Hepatocyte (in vitro differentiated cells): ENCODE measurements at regions not wholly inside any gene's neighbourhood (a gene's known extent, or its start where the extent isn't known, plus 50 kb on each side); places are given as distances from the start of the nearest gene placed in this dataset.

Experiments
- DNase-seq: peaks from one replicate; pipeline ENCODE4 v3.0.0-alpha.2; 2016; ENCODE audit warnings: low spot score
- H2AFZ ChIP-seq: fragments of 200-600 bp; sonication (generic); 2 replicates; pipeline ENCODE4 v1.6.0; 2016; ENCODE audit warnings: antibody characterized with exemption, mild to moderate bottlenecking
- H3K27ac ChIP-seq: fragments of 200-600 bp; sonication (generic); 2 replicates; pipeline ENCODE4 v1.5.1; 2016; ENCODE audit warnings: mild to moderate bottlenecking
- H3K27me3 ChIP-seq: fragments of 200-600 bp; sonication (generic); 2 replicates; pipeline ENCODE4 v1.6.1; 2016
- H3K36me3 ChIP-seq: fragments of 200-600 bp; sonication (generic); replicated peaks from 2 replicates; pipeline ENCODE4 v1.5.1; 2016; ENCODE audit warnings: low read depth; ENCODE audit not compliant: insufficient read depth
- H3K4me1 ChIP-seq: fragments of 200-600 bp; sonication (generic); 2 replicates; pipeline ENCODE4 v1.5.1; 2016; ENCODE audit warnings: mild to moderate bottlenecking, moderate library complexity; ENCODE audit not compliant: insufficient read depth
- H3K4me2 ChIP-seq: fragments of 200-600 bp; sonication (generic); 2 replicates; pipeline ENCODE4 v1.6.0; 2016
- H3K4me3 ChIP-seq: fragments of 200-600 bp; sonication (generic); 2 replicates; pipeline ENCODE4 v1.5.1; 2016; ENCODE audit warnings: mild to moderate bottlenecking
- H3K79me2 ChIP-seq: fragments of 200-600 bp; sonication (generic); 2 replicates; pipeline ENCODE4 v1.6.0; 2017; ENCODE audit warnings: mild to moderate bottlenecking
- H3K9me2 ChIP-seq: fragments of 200-600 bp; sonication (generic); replicated peaks from 2 replicates; pipeline ENCODE4 v1.6.0; 2017; ENCODE audit warnings: mild to moderate bottlenecking; ENCODE audit not compliant: insufficient read depth
- H3K9me3 ChIP-seq: fragments of 200-600 bp; sonication (generic); 2 replicates; pipeline ENCODE4 v1.5.1; 2016; ENCODE audit warnings: low read depth, mild to moderate bottlenecking
- H4K20me1 ChIP-seq: fragments of 200-600 bp; sonication (generic); 2 replicates; pipeline ENCODE4 v1.6.0; 2016; ENCODE audit warnings: mild to moderate bottlenecking; ENCODE audit not compliant: insufficient read depth, poor library complexity, severe bottlenecking
- CTCF ChIP-seq: fragments of 200-600 bp; sonication (generic); IDR thresholded peaks from 2 replicates; pipeline ENCODE4 v1.5.1; 2016; ENCODE audit warnings: antibody characterized with exemption, mild to moderate bottlenecking; ENCODE audit not compliant: poor library complexity
- EZH2 ChIP-seq: fragments of 200-600 bp; sonication (generic); IDR thresholded peaks from 2 replicates; pipeline ENCODE4 v1.6.1; 2016; ENCODE audit warnings: antibody characterized with exemption, mild to moderate bottlenecking, borderline replicate concordance
- EZH2phosphoT487 ChIP-seq: fragments of 200-600 bp; sonication (generic); IDR thresholded peaks from one replicate; pipeline ENCODE4 v1.6.1; 2018; ENCODE audit warnings: antibody characterized with exemption, mild to moderate bottlenecking, low read depth, moderate library complexity; ENCODE audit not compliant: unreplicated experiment, severe bottlenecking
- WGBS: methylation state at CpG from one replicate; pipeline ENCODE4 v1.1.6; 2016; ENCODE audit warnings: low lambda C conversion rate; ENCODE audit errors: missing lambda C conversion rate; 5-methylcytosine and 5-hydroxymethylcytosine counted together

DNA sequence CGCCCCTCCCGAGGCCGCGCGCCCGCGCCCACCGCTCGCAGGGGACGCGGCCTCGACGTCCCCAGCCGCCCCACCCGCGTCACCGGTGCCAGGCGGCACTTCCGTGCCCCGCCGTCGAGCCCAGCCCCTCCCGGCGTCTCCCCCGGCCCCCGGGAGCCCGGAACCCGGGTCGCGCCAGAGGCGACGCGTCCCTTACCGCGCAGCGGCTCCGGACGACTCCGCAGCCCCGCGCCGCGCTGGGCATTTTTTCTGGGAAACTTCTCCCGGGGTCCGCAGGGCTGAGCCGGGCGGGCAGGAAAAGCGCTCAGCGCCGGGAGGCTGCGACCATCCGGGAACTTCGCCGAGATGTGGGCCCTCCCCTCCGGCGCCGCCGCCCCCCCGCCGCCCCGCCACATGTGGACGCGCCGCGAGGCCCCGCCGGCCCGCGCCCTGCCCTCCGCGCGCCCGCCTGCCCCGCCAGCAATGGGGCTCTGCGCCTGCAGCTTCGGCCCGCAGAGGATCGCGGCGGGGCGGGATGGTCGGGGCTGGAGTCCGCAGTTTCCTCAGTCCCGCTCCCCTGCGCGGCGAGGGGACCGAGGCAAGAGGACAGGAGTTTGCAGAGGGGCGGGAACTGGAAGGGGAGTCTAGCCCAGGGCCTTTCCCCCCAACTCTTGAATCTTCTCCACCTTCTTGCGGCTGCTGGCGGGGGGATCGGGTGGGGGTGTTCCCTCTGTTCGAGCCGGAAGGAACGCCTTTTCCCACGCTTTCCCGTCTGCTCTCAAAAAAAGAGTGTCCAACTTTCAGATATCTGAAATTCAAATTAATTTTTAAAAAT, 81.5 kb downstream of the CHRNA1 start:
- peak overlapping the region; percentile 97 for H3K27ac ChIP-seq
- peak; percentile 84 for DNase-seq
- H4K20me1 ChIP-seq: peaks cover 10% of the 10 kb centered on the region
- H3K9me3 ChIP-seq: no peaks in the 10 kb centered on the region
- H3K36me3 ChIP-seq: no peaks in the 10 kb centered on the region
- H3K4me2 ChIP-seq: peak overlapping the region; percentile 86
- 0% methylated on average over 47 of the region's 97 CpGs for WGBS
- peaks cover 11% of the 10 kb centered on the region for H3K27me3 ChIP-seq
- TF ChIP-seq CTCF: no peak
- TF ChIP-seq EZH2: no peak
- TF ChIP-seq EZH2phosphoT487: no peak
- peaks cover 38% of the 10 kb centered on the region for H3K79me2 ChIP-seq
- H2AFZ ChIP-seq: peak overlapping the region; percentile 95
- H3K4me1 ChIP-seq: peaks cover 23% of the 10 kb centered on the region
- peak overlapping the region; percentile 99 for H3K4me3 ChIP-seq
- H3K9me2 ChIP-seq: no peaks in the 10 kb centered on the region

DNA sequence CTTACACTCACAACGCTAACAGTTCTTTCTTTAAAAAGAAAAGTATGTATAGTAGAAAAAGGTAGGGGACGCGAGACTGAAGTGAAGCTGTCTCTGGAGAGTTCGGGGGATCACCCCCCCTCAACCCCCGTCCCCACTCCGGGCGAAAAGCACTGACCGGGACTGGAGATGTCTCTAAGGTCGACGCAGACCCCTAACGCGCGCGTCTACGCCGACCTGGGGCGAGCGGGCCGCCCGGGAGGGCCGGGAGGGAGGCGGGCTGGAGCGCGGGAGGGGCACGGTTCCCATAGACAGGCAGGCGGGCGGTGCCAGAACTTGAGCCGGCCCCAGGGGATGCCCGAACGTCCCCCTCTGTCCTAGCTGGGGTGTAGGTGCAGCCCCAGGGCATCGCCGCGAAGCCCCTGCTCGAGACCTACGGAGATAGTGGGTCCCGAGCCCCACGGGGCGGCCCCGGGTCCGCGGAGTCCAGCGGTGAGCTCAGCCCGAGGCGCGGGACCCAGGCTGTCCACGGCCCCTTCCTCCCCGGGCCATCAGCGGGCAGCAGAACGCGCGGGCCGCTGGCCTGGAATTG, 82.2 kb downstream of the CHRNA1 start:
- Histone ChIP-seq H3K9me3 (no peaks in the 10 kb centered on the region), H3K4me2 (peak overlapping the region; percentile 86), H3K27ac (peak overlapping the region; percentile 97), H3K27me3 (peaks cover 11% of the 10 kb centered on the region), H3K9me2 (no peaks in the 10 kb centered on the region), H4K20me1 (peaks cover 10% of the 10 kb centered on the region), H3K79me2 (peaks cover 40% of the 10 kb centered on the region), H3K36me3 (no peaks in the 10 kb centered on the region), H2AFZ (peak overlapping the region; percentile 92), H3K4me1 (peaks cover 23% of the 10 kb centered on the region), H3K4me3 (peak overlapping the region; percentile 99)
- DNase-seq: peak; percentile 51
- 1% methylated on average over 35 of the region's 52 CpGs for WGBS
- TF ChIP-seq CTCF: no peak
- no peak for TF ChIP-seq EZH2
- no peak for TF ChIP-seq EZH2phosphoT487

DNA sequence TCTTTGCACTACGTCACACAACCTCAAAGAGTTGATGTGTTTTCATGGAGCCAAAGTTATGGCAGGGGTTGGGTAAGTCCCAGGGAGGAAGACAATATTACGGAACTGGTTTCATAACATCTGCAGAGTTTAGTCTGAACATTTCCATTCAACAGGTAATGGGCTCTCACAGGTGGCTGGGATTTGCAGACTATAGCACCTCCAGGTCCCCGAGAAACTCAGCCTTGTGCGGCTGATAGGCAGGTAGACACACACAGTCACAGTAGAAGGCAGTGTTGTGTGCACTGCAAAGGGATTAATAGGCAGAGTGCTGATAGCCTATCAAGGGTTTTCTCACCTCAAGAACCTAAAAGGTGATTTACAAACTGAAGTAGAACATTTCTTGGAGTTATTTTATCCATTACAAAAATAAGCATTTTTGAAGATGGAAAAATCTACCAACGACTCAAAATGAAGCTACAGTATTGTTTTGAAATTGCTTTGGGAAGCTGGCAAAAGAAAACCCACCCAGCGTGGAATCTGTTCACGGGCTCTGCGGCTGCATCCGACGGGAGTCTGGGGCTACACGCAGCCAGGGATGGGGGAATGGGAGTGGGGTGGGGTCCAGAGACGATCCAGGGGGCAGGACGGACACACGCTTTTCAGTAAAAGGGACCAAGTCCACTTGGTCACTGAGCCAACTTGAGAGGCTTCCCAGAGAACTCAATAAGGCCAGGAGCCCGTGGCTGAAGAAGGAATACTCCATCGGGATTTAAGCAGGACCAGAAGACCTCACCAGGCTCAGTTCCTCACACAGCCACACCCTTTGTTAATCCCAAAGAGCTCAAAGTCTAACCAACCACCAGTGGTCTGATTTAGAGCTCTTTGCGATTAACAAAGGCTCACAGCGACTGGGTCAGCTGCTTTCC, 82.9 kb downstream of the CHRNA1 start:
- no peaks in the 10 kb centered on the region for H3K9me3 ChIP-seq
- peak overlapping the region; percentile 99 for H3K4me3 ChIP-seq
- H4K20me1 ChIP-seq: peaks cover 10% of the 10 kb centered on the region
- H3K4me1 ChIP-seq: peaks cover 23% of the 10 kb centered on the region
- peak; percentile 59 for DNase-seq
- WGBS: 33% methylated on average over 17 of the region's 18 CpGs
- H3K79me2 ChIP-seq: peaks cover 44% of the 10 kb centered on the region
- H3K4me2 ChIP-seq: peak overlapping the region; percentile 86
- TF ChIP-seq EZH2phosphoT487 (no peak), EZH2 (no peak)
- peaks cover 11% of the 10 kb centered on the region for H3K27me3 ChIP-seq
- H3K36me3 ChIP-seq: no peaks in the 10 kb centered on the region
- H3K27ac ChIP-seq: peak overlapping the region; percentile 97
- peak overlapping the region; percentile 92 for H2AFZ ChIP-seq
- H3K9me2 ChIP-seq: no peaks in the 10 kb centered on the region
